GM21825 (cell line): ENCODE measurements at regions not wholly inside any gene's neighbourhood (a gene's known extent, or its start where the extent isn't known, plus 50 kb on each side); places are given as distances from the start of the nearest gene placed in this dataset.
"Not testable (repeated sequence)": the region's sequence is repeated elsewhere in the genome, so short reads cannot be mapped to it uniquely, and the experiment has no call there.

Experiments
- ATAC-seq: cut with Tn5 transposase; IDR thresholded peaks from one replicate; pipeline ENCODE4 v1.9.1; 2021; ENCODE audit warnings: mild to moderate bottlenecking, moderate library complexity; ENCODE audit not compliant: unreplicated experiment

- ATAC-seq, result no peak
These were observed 637.1 kb upstream of the CHAC2 start for GRCh38 chr2:53130441-53130943.

DNA sequence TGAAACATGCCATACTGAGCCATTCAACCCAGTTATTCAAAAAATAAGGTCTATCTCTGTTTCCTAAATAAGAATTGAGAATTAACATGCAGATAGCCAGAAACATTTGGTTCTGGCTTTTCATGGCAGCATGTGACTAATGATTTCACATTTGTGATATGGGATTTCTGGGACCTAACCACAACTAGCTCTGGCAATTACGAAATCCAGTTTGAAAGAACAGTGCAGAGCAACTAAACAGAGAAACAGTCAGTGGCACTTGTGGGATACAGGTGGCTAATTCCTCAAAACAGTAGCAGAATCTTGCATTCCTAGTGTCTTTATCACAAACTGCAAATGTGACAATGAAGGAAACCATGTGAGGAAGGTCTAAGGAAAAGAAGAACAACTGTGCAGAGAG is 637.8 kb upstream of the CHAC2 start:
- ATAC-seq, result no peak

DNA sequence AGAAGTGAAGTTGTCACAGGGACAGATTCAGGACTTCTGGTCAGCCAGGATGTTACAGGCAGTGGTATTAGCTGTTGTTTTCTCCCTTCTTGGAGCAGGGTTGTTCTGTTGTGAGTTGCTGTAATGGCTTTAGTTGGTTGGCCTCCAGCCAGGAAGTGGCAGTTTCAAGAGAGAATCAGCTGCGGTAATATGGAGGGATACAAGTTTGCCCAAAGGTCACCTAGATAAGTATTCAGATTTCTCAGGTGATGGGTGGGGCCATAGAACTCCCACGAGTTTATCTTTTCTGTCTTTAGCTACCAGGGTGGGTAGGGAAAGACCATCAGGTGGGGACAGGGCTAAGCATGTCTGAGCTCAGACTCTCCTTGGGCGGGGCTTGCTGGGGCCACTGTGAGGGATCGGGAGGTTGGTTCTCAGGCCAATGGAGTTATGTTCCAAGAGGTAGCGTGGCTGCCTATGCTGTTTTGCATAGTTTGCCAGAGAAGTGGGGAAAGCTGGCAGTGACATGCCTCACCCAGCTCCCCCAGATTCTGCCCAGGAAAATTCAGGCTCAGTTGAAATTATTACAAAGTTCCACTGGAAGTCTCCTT is 640.4 kb upstream of the CHAC2 start:
- ATAC-seq, result no peak

DNA sequence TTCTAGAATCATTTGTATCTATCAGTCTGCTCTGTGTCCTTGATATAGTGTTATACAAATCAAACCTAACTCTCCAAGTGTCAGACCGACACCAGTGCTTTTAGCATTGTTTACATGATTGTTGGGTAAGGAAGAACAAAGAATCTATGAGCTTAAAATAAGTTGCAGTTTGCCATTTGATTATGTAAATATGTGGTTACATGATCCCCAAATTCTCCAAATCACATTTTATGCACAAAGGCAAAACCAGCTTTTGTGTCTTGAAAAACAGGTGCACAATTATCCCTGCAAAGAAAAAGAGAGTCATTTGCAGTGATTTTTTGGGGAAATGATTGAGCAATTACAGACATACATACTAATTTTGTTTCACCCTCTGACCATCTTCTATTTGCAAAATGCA is 652.6 kb upstream of the CHAC2 start:
- ATAC-seq, result no peak

DNA sequence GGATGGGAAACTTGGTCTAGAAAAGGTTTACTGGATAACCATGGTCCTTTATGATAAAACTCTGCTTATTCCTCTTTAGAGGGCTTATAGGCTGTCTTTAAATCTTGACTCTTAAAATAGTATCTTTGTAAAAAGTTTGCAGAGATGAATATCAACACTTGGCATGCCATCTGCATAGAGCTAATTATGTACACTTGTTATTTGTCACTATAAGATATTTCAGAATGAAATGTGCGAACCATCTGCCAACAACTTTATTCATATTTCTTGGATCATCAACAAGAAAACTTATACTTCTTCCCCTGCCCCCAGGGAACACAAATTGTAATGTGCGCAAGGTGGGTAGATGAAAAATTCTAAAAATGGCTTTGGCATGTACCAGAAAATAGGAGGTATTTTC is 653.0 kb upstream of the CHAC2 start:
- ATAC-seq, result no peak

DNA sequence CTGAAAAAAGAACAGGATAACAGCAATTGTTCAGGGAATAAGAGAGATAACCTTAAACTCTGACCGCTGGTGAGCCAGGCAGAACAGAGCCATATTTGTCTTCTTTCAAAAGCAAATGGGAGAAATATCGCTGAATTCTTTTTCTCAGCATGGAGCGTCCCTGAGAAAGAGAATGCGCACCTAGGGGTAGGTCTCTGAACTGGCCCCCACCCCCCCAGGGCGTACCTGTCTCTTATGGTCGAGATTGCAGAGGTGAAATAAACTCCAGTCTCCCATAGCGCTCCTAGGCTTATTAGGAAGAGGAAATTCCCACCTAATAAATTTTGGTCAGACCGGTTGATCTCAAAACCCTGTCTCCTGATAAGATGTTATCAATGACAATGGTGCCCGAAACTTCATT is 655.2 kb upstream of the CHAC2 start:
- not testable (repeated sequence) for ATAC-seq

DNA sequence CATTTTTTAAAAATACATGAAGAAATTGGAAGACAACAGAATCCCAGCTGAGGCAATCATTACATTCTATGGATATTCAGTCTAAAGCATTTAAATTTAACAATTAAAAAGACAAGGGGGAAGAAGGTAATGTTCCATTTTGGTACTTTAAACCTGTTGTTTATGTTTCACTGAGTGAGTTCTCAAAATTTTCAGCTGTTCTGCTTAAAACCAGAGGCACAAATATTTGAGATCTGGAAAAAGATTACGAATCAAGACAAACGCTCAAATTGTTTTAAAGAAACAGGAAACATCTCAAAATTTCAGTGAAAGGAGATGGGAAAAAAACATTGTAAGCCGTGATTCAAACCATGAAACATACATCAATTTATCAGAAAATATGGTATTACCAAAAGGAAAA is 656.2 kb upstream of the CHAC2 start:
- no peak for ATAC-seq

GRCh38 chr2:53111004-53111403 is 656.6 kb upstream of the CHAC2 start:
- no peak for ATAC-seq

GRCh38 chr2:53108246-53108645 is 659.4 kb upstream of the CHAC2 start:
- ATAC-seq, result no peak

- no peak for ATAC-seq
These were observed 663.3 kb upstream of the CHAC2 start for GRCh38 chr2:53104263-53104662.

DNA sequence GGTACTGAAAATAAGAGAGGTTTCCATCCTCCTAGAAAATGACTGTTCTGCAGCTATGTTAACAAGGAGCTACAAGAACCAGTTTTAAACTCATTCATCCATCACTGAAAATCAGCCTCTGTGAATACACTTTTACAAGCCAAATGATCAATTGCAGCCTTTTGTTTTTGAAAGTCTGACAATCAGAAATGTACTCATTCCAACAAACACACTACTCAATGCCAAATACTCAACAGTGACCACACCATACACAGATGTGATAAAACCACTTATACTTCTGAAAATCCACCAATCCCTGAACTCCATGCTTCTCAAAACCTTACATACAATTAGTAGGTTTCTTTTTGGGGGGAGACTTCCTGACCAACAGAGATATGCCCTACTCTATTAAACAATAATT is 663.9 kb upstream of the CHAC2 start:
- ATAC-seq, result no peak

DNA sequence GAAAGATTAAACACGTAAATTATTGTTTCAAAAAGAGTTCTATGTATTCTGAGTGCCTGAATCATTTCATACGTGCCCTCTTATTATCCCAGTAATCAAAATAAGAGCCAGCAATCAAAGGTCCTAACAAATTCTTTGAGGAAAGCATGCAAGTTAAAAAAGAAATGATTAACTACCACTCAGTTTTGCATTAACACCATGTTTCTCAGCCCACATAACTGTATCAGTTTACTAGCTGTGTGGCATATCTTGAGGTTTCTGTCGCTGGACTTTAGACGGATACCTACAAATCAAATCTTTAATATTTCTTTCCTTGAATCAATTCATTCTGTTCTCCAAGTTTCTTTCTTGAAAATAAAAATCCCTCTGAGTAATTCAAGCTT is 668.9 kb upstream of the CHAC2 start:
- ATAC-seq, result no peak

GRCh38 chr2:53096351-53096750 is 671.3 kb upstream of the CHAC2 start:
- no peak for ATAC-seq

- no peak for ATAC-seq
These were observed 671.9 kb upstream of the CHAC2 start for GRCh38 chr2:53095664-53096063.

- no peak for ATAC-seq
These were observed 672.4 kb upstream of the CHAC2 start for GRCh38 chr2:53095227-53095626.

GRCh38 chr2:53093355-53093754 is 674.2 kb upstream of the CHAC2 start:
- no peak for ATAC-seq

DNA sequence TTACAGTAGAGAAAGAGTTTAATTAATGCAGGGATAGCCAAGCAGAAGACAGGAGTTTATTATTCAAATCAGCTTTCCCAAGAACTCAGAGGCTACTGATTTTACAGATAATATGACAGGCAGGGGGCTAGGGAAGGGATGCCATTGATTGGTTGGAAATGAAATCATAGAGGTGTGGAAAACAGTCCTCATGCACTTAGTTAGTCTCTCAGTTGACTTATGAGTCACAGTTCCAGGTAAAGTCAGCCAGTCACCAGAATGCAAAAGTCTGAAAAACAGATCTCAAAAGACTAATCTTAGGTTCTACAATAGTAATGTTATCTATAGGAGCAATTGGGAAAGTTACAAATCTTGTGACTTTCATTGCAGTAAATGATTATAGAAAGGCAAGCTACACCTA is 676.4 kb upstream of the CHAC2 start:
- no peak for ATAC-seq

DNA sequence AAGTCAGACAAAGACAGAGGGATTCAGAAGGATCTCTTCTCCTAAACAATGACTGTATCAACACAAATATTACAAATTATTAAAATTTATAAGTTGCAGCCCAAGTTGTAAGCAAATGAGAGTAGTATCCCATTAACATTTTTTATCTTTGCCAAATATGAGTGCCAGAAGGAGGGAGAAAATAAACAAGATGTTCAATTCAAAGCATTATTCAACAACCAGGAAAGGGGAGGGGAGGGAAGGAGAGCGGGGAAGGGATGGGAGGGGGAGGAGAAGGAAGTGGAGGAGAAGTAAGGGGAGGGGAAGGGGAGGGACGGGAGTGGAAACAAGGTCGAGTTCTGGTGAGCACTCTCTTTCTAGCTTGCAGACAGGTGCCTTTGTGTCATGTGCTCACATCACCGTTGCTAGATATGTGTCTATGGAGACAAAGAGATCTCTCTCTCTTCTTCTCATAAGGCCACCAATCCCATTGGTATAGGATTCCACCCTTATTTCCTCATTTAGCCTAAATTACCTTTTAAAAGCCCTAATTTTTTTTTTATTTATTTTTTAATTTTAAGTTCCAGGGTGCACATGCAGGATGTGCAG is 679.6 kb upstream of the CHAC2 start:
- ATAC-seq, result no peak

DNA sequence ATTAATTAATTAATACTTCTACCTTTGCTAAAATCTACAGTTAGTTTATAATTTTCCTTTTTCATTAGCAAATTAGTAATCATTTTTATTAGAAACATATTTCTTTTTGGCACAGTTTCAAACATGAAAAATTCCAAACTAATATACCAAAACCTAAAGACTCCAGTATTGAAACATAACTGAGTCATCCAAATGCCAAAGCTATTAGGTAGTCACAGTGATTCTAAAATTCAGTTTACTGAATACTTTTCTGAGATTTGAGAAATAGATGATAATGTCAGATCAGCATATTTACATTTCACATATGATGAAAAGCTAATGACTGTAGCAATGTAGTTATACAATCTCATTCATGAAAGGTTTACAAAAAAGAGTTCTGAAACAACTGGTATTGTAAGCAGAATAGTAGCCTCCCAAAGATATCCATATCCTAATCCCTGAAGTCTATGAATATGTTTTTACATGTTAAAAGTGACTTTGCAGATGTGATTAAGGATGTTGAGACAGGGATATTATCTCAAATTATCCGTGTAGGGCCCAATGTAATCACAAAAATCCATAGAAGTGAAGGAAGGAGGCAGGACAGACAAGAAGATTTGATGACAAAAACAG is 680.2 kb upstream of the CHAC2 start:
- ATAC-seq, result no peak

DNA sequence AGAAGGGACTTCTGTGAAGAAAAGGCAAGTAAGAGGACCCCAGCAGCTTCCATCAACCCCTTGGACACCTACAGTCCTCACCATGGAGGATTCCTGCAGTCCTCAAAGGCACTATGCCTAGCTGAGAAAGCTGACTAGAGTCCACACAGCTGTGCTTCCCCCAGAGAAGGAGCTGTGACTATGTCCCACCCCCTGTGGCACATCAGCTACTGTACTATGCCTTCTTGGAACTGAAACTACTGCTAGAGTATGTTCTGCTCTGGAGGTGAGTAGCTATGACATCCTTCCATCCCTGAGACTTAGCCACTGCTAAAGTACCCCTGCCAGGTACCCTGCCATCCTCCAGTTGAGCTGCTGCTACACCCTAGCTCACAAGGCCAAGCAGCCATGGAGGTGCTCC is 690.2 kb upstream of the CHAC2 start:
- ATAC-seq, result no peak

GRCh38 chr2:53075760-53076159 is 691.8 kb upstream of the CHAC2 start:
- no peak for ATAC-seq

- no peak for ATAC-seq
These were observed 700.1 kb upstream of the CHAC2 start for GRCh38 chr2:53067533-53067932.

- no peak for ATAC-seq
These were observed 700.5 kb upstream of the CHAC2 start for GRCh38 chr2:53067056-53067455.
